ENCODE measurements at regions not wholly inside any gene's neighbourhood (a gene's known extent, or its start where the extent isn't known, plus 50 kb on each side); places are given as distances from the start of the nearest gene placed in this dataset.

GRCh38 chr2:10220902-10221391 is 81.8 kb upstream of the HPCAL1 start:
- WGBS, 2 donors (ENCODE audit: low coverage in 1 of 2): 63 to 80% methylated on average over 2 to 3 of the region's 9 CpGs
- no peaks in the 10 kb centered on the region for H3K4me1 ChIP-seq
- no peak for TF ChIP-seq EP300 (IDR thresholded peaks at IDR 0.05)
- TF ChIP-seq POLR2A (IDR thresholded peaks at IDR 0.05): no peak
- TF ChIP-seq POLR2AphosphoS5 (IDR thresholded peaks at IDR 0.05): no peak
- TF ChIP-seq, protein P1, sequence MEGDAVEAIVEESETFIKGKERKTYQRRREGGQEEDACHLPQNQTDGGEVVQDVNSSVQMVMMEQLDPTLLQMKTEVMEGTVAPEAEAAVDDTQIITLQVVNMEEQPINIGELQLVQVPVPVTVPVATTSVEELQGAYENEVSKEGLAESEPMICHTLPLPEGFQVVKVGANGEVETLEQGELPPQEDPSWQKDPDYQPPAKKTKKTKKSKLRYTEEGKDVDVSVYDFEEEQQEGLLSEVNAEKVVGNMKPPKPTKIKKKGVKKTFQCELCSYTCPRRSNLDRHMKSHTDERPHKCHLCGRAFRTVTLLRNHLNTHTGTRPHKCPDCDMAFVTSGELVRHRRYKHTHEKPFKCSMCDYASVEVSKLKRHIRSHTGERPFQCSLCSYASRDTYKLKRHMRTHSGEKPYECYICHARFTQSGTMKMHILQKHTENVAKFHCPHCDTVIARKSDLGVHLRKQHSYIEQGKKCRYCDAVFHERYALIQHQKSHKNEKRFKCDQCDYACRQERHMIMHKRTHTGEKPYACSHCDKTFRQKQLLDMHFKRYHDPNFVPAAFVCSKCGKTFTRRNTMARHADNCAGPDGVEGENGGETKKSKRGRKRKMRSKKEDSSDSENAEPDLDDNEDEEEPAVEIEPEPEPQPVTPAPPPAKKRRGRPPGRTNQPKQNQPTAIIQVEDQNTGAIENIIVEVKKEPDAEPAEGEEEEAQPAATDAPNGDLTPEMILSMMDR (IDR thresholded peaks at IDR 0.05): no peak

GRCh38 chr2:10221443-10221842 is 81.3 kb upstream of the HPCAL1 start:
- H3K9me3 ChIP-seq: no peaks in the 10 kb centered on the region
- H3K4me1 ChIP-seq: no peaks in the 10 kb centered on the region
- 80% methylated on average over 1 of the region's 11 CpGs; no CpG with 5 or more reads in 1 of the 2 donors for WGBS, 2 donors (ENCODE audit: low coverage in 1 of 2)
- H3K27ac ChIP-seq: no peak overlapping the region
- no peak for ATAC-seq
- no peaks in the 10 kb centered on the region for H3K36me3 ChIP-seq
- H3K4me3 ChIP-seq: no peak overlapping the region
- TF ChIP-seq POLR2A (IDR thresholded peaks at IDR 0.05): no peak
- TF ChIP-seq, protein P1 (IDR thresholded peaks at IDR 0.05): no peak
- no peak for TF ChIP-seq POLR2AphosphoS5 (IDR thresholded peaks at IDR 0.05)
- no peak for TF ChIP-seq EP300 (IDR thresholded peaks at IDR 0.05)
- peaks cover 28% of the 10 kb centered on the region for H3K27me3 ChIP-seq

More at GRCh38 chr2:10220902-10221391, 81.8 kb upstream of the HPCAL1 start:
- Histone ChIP-seq H3K27ac (no peak overlapping the region), H3K27me3 (peaks cover 28% of the 10 kb centered on the region), H3K9me3 (no peaks in the 10 kb centered on the region), H3K36me3 (no peaks in the 10 kb centered on the region), H3K4me3 (no peak overlapping the region)
- ATAC-seq: no peak

GRCh38 chr2:10221976-10222870 is 80.5 kb upstream of the HPCAL1 start:
- TF ChIP-seq POLR2A (IDR thresholded peaks at IDR 0.05): no peak
- TF ChIP-seq POLR2AphosphoS5 (IDR thresholded peaks at IDR 0.05): no peak
- TF ChIP-seq, protein P1 (IDR thresholded peaks at IDR 0.05): no peak
- no peak for TF ChIP-seq EP300 (IDR thresholded peaks at IDR 0.05)
- no peak overlapping the region for H3K27ac ChIP-seq
- no peaks in the 10 kb centered on the region for H3K36me3 ChIP-seq
- no peak for ATAC-seq
- WGBS, 2 donors (ENCODE audit: low coverage in 1 of 2): 62 to 66% methylated on average over 6 to 9 of the region's 19 CpGs
- no peak overlapping the region for H3K4me3 ChIP-seq
- H3K9me3 ChIP-seq: no peaks in the 10 kb centered on the region
- H3K4me1 ChIP-seq: no peaks in the 10 kb centered on the region
- H3K27me3 ChIP-seq: peaks cover 28% of the 10 kb centered on the region

GRCh38 chr2:10223471-10223870 is 79.2 kb upstream of the HPCAL1 start:
- WGBS, 2 donors (ENCODE audit: low coverage in 1 of 2): 81 to 83% methylated on average over 1 to 6 of the region's 9 CpGs
- Histone ChIP-seq H3K4me3 (no peak overlapping the region), H3K27me3 (peaks cover 17% of the 10 kb centered on the region), H3K9me3 (no peaks in the 10 kb centered on the region), H3K27ac (no peak overlapping the region), H3K4me1 (no peaks in the 10 kb centered on the region), H3K36me3 (no peaks in the 10 kb centered on the region)
- no peak for ATAC-seq
- TF ChIP-seq EP300 (IDR thresholded peaks at IDR 0.05) (no peak), POLR2A (IDR thresholded peaks at IDR 0.05) (no peak), POLR2AphosphoS5 (IDR thresholded peaks at IDR 0.05) (no peak)
- TF ChIP-seq, protein P1 (IDR thresholded peaks at IDR 0.05): no peak
